Colonic mucosa (tissue), 4 donors: ENCODE measurements at regions not wholly inside any gene's neighbourhood (a gene's known extent, or its start where the extent isn't known, plus 50 kb on each side); places are given as distances from the start of the nearest gene placed in this dataset.

Source experiments
- DNase-seq: peaks from one replicate; pipeline ENCODE4 v3.0.0-alpha.2; 2020
- H3K27ac ChIP-seq: fragments of 200-600 bp; one replicate; pipeline ENCODE4 v1.8.0; 2021
- H3K27me3 ChIP-seq: fragments of 200-600 bp; one replicate; pipeline ENCODE4 v1.8.0; 2021
- H3K36me3 ChIP-seq: fragments of 200-600 bp; one replicate; pipeline ENCODE4 v1.8.0; 2021
- H3K4me1 ChIP-seq: fragments of 200-600 bp; one replicate; pipeline ENCODE4 v1.8.0; 2021; ENCODE audit warnings: mild to moderate bottlenecking
- H3K4me3 ChIP-seq: fragments of 200-600 bp; one replicate; pipeline ENCODE4 v1.8.0; 2021
- H3K9ac ChIP-seq, 2 donors: one replicate each; pipeline ENCODE4 v1.7.0; 2013; ENCODE audit warnings: control low read depth in 2 of 2, low read depth in 2 of 2, low read length in 2 of 2
- H3K9me3 ChIP-seq: fragments of 200-600 bp; one replicate; pipeline ENCODE4 v1.8.0; 2021
- CTCF ChIP-seq: fragments of 200-600 bp; IDR thresholded peaks from one replicate; pipeline ENCODE4 v1.8.0; 2022; ENCODE audit warnings: antibody characterized with exemption, mild to moderate bottlenecking
- intact Hi-C: fragments of 100-400 bp; cut with DNase I; formaldehyde crosslinking; loops from one replicate; pipeline ENCODE4 v1.14.1; 2022
- donor health status: healthy.
- donor health status: DM: no; HTN: no; CAD: no.
- donor health status: DM: no; HTN: no; CAD: no.

GRCh38 chr2:217538719-217539118 is 464.1 kb downstream of the TNS1 start:
- no peak overlapping the region for H3K27ac ChIP-seq
- H3K27me3 ChIP-seq: no peaks in the 10 kb centered on the region
- H3K36me3 ChIP-seq: no peaks in the 10 kb centered on the region
- no peaks in the 10 kb centered on the region for H3K9me3 ChIP-seq
- H3K9ac ChIP-seq: no peak overlapping the region
- intact Hi-C loops: no loop called here
- no peak for TF ChIP-seq CTCF
- no peaks in the 10 kb centered on the region for H3K4me1 ChIP-seq
- no peak overlapping the region for H3K4me3 ChIP-seq
- DNase-seq: no peak

- intact Hi-C loops: no loop called here
- no peaks in the 10 kb centered on the region for H3K9me3 ChIP-seq
- no peaks in the 10 kb centered on the region for H3K36me3 ChIP-seq
- no peaks in the 10 kb centered on the region for H3K27me3 ChIP-seq
- H3K27ac ChIP-seq: no peak overlapping the region
- no peaks in the 10 kb centered on the region for H3K4me1 ChIP-seq
- no peak for TF ChIP-seq CTCF
- no peak overlapping the region for H3K9ac ChIP-seq
- no peak overlapping the region for H3K4me3 ChIP-seq
- no peak for DNase-seq
These were observed 466.7 kb downstream of the TNS1 start for GRCh38 chr2:217535957-217536708.

- Histone ChIP-seq H3K4me1 (no peaks in the 10 kb centered on the region), H3K9me3 (no peaks in the 10 kb centered on the region), H3K4me3 (no peak overlapping the region), H3K27me3 (no peaks in the 10 kb centered on the region), H3K9ac (no peak overlapping the region), H3K36me3 (no peaks in the 10 kb centered on the region), H3K27ac (no peak overlapping the region)
- no peak for TF ChIP-seq CTCF
- intact Hi-C loops: no loop called here
- no peak for DNase-seq
These were observed 472.3 kb downstream of the TNS1 start for GRCh38 chr2:217530392-217531090.

- no peak overlapping the region for H3K27ac ChIP-seq
- H3K27me3 ChIP-seq: no peaks in the 10 kb centered on the region
- intact Hi-C loops: no loop called here
- no peaks in the 10 kb centered on the region for H3K9me3 ChIP-seq
- TF ChIP-seq CTCF: no peak
- H3K9ac ChIP-seq: no peak overlapping the region
- DNase-seq: no peak
- no peaks in the 10 kb centered on the region for H3K36me3 ChIP-seq
- no peaks in the 10 kb centered on the region for H3K4me1 ChIP-seq
- no peak overlapping the region for H3K4me3 ChIP-seq
These were observed 473.5 kb downstream of the TNS1 start for GRCh38 chr2:217529271-217529670.

- no peaks in the 10 kb centered on the region for H3K9me3 ChIP-seq
- H3K27me3 ChIP-seq: no peaks in the 10 kb centered on the region
- no peaks in the 10 kb centered on the region for H3K36me3 ChIP-seq
- H3K4me3 ChIP-seq: no peak overlapping the region
- H3K27ac ChIP-seq: no peak overlapping the region
- no peak overlapping the region for H3K9ac ChIP-seq
- TF ChIP-seq CTCF: no peak
- no peaks in the 10 kb centered on the region for H3K4me1 ChIP-seq
- DNase-seq: no peak
- intact Hi-C loops: no loop called here
These were observed 475.1 kb downstream of the TNS1 start for GRCh38 chr2:217527590-217528202.
